ENCODE measurements at regions not wholly inside any gene's neighbourhood (a gene's known extent, or its start where the extent isn't known, plus 50 kb on each side); places are given as distances from the start of the nearest gene placed in this dataset.
"Not testable (repeated sequence)": the region's sequence is repeated elsewhere in the genome, so short reads cannot be mapped to it uniquely, and the experiment has no call there.

- not testable (repeated sequence) for DNase-seq (ENCODE audit: low read depth)
Observed at GRCh38 chr1:101123904-101124303, 98.3 kb upstream of the DPH5 start.

- no peak for DNase-seq (ENCODE audit: low read depth)
Observed at GRCh38 chr1:101122452-101123166, 97.0 kb upstream of the DPH5 start.

- DNase-seq (ENCODE audit: low read depth) = no peak
Observed at GRCh38 chr1:101121975-101122374, 96.4 kb upstream of the DPH5 start.

- DNase-seq (ENCODE audit: low read depth) = no peak
Observed at GRCh38 chr1:101121504-101121903, 95.9 kb upstream of the DPH5 start.

GRCh38 chr1:101120868-101121267 lies 95.3 kb upstream of the DPH5 start:
- no peak for DNase-seq (ENCODE audit: low read depth)

GRCh38 chr1:101119289-101119688 lies 93.7 kb upstream of the DPH5 start:
- DNase-seq (ENCODE audit: low read depth) = no peak

- no peak for DNase-seq (ENCODE audit: low read depth)
Observed at GRCh38 chr1:101116006-101116405, 90.4 kb upstream of the DPH5 start.

GRCh38 chr1:101115112-101115511 lies 89.5 kb upstream of the DPH5 start:
- no peak for DNase-seq (ENCODE audit: low read depth)

GRCh38 chr1:101114128-101114527 lies 88.5 kb upstream of the DPH5 start:
- not testable (repeated sequence) for DNase-seq (ENCODE audit: low read depth)

- no peak for DNase-seq (ENCODE audit: low read depth)
Observed at GRCh38 chr1:101112051-101112780, 86.6 kb upstream of the DPH5 start.

- DNase-seq (ENCODE audit: low read depth) = no peak
Observed at GRCh38 chr1:101111461-101111860, 85.9 kb upstream of the DPH5 start.

GRCh38 chr1:101109791-101110190 lies 84.2 kb upstream of the DPH5 start:
- DNase-seq (ENCODE audit: low read depth) = no peak

- no peak for DNase-seq (ENCODE audit: low read depth)
Observed at GRCh38 chr1:101108111-101108500, 82.5 kb upstream of the DPH5 start.

- DNase-seq (ENCODE audit: low read depth) = no peak
Observed at GRCh38 chr1:101107496-101108110, 82.0 kb upstream of the DPH5 start.

- no peak for DNase-seq (ENCODE audit: low read depth)
Observed at GRCh38 chr1:101105877-101106276, 80.3 kb upstream of the DPH5 start.

- no peak for DNase-seq (ENCODE audit: low read depth)
Observed at GRCh38 chr1:101102426-101103156, 77.0 kb upstream of the DPH5 start.

GRCh38 chr1:101101360-101101759 lies 75.8 kb upstream of the DPH5 start:
- no peak for DNase-seq (ENCODE audit: low read depth)

- DNase-seq (ENCODE audit: low read depth) = no peak
Observed at GRCh38 chr1:101100674-101101073, 75.1 kb upstream of the DPH5 start.

GRCh38 chr1:101098907-101099306 lies 73.3 kb upstream of the DPH5 start:
- DNase-seq (ENCODE audit: low read depth) = no peak

GRCh38 chr1:101098327-101098726 lies 72.7 kb upstream of the DPH5 start:
- no peak for DNase-seq (ENCODE audit: low read depth)

- no peak for DNase-seq (ENCODE audit: low read depth)
Observed at GRCh38 chr1:101089613-101090338, 64.2 kb upstream of the DPH5 start.

GRCh38 chr1:101088431-101088830 lies 62.8 kb upstream of the DPH5 start:
- DNase-seq (ENCODE audit: low read depth) = no peak

Data from Daoy (cell line).